ENCODE measurements at regions not wholly inside any gene's neighbourhood (a gene's known extent, or its start where the extent isn't known, plus 50 kb on each side); places are given as distances from the start of the nearest gene placed in this dataset.

- DNase-seq: no peak
- Histone ChIP-seq H3K4me2 (ENCODE audit: unreplicated experiment) (no peak overlapping the region), H2AFZ (no peak overlapping the region), H3K4me3 (no peak overlapping the region), H3K9me2 (ENCODE audit: insufficient read depth) (no peaks in the 10 kb centered on the region), H3K4me1 (ENCODE audit: insufficient read depth) (no peaks in the 10 kb centered on the region), H4K20me1 (ENCODE audit: insufficient read depth) (no peaks in the 10 kb centered on the region), H3F3A (ENCODE audit: insufficient read depth) (no peaks in the 10 kb centered on the region), H3K9me3 (ENCODE audit: low read depth) (no peaks in the 10 kb centered on the region), H3K79me2 (ENCODE audit: insufficient read depth) (no peaks in the 10 kb centered on the region), H3K9ac (no peak overlapping the region), H3K27me3 (replicated peaks; ENCODE audit: insufficient read depth) (no peaks in the 10 kb centered on the region; the same call in 1 of the 2 replicates), H3K27ac (no peak overlapping the region), H3K36me3 (ENCODE audit: low read depth) (no peaks in the 10 kb centered on the region)
- no peak for TF ChIP-seq EZH2phosphoT487 (IDR thresholded peaks at IDR 0.05; ENCODE audit: insufficient read depth, low read depth)
- no peak for TF ChIP-seq EZH2 (IDR thresholded peaks at IDR 0.05; ENCODE audit: insufficient read depth, poor library complexity, severe bottlenecking)
- in situ Hi-C loops (cut with MboI): no loop called here
These were observed 244.4 kb upstream of the ADRA1B start for GRCh38 chr5:159671886-159672285.

GRCh38 chr5:159673538-159673937, 242.7 kb upstream of the ADRA1B start:
- H3K27me3 ChIP-seq (replicated peaks; ENCODE audit: insufficient read depth): no peaks in the 10 kb centered on the region; the same call in 1 of the 2 replicates
- H3K4me3 ChIP-seq: no peak overlapping the region
- H2AFZ ChIP-seq: no peak overlapping the region
- no peak for TF ChIP-seq EZH2phosphoT487 (IDR thresholded peaks at IDR 0.05; ENCODE audit: insufficient read depth, low read depth)
- TF ChIP-seq EZH2 (IDR thresholded peaks at IDR 0.05; ENCODE audit: insufficient read depth, poor library complexity, severe bottlenecking): no peak
- H3K9me3 ChIP-seq (ENCODE audit: low read depth): no peaks in the 10 kb centered on the region
- H3K9me2 ChIP-seq (ENCODE audit: insufficient read depth): no peaks in the 10 kb centered on the region
- no peak overlapping the region for H3K4me2 ChIP-seq (ENCODE audit: unreplicated experiment)
- H3F3A ChIP-seq (ENCODE audit: insufficient read depth): no peaks in the 10 kb centered on the region
- WGBS, 2 experiments (ENCODE audit: low coverage in 1 of 2, low lambda C conversion rate in 2 of 2, missing lambda C conversion rate in 2 of 2): 43 to 47% methylated on average over 2 of the region's 2 CpGs
- DNase-seq: no peak
- H3K79me2 ChIP-seq (ENCODE audit: insufficient read depth): no peaks in the 10 kb centered on the region
- H4K20me1 ChIP-seq (ENCODE audit: insufficient read depth): no peaks in the 10 kb centered on the region
- H3K36me3 ChIP-seq (ENCODE audit: low read depth): no peaks in the 10 kb centered on the region
- no peak overlapping the region for H3K27ac ChIP-seq
- no peak overlapping the region for H3K9ac ChIP-seq
- H3K4me1 ChIP-seq (ENCODE audit: insufficient read depth): no peaks in the 10 kb centered on the region
- in situ Hi-C loops (cut with MboI): no loop called here

GRCh38 chr5:159678657-159679392, 237.5 kb upstream of the ADRA1B start:
- 0% methylated on average over 1 of the region's 1 CpG for WGBS, 2 experiments (ENCODE audit: low coverage in 1 of 2, low lambda C conversion rate in 2 of 2, missing lambda C conversion rate in 2 of 2)
- Histone ChIP-seq H3K27ac (no peak overlapping the region), H3F3A (ENCODE audit: insufficient read depth) (no peaks in the 10 kb centered on the region), H3K36me3 (ENCODE audit: low read depth) (no peaks in the 10 kb centered on the region), H3K9me3 (ENCODE audit: low read depth) (no peaks in the 10 kb centered on the region), H3K4me1 (ENCODE audit: insufficient read depth) (no peaks in the 10 kb centered on the region), H3K9ac (no peak overlapping the region), H3K4me2 (ENCODE audit: unreplicated experiment) (no peak overlapping the region), H3K79me2 (ENCODE audit: insufficient read depth) (no peaks in the 10 kb centered on the region), H2AFZ (no peak overlapping the region), H3K4me3 (no peak overlapping the region), H4K20me1 (ENCODE audit: insufficient read depth) (no peaks in the 10 kb centered on the region), H3K27me3 (replicated peaks; ENCODE audit: insufficient read depth) (no peaks in the 10 kb centered on the region; the same call in 1 of the 2 replicates), H3K9me2 (ENCODE audit: insufficient read depth) (no peaks in the 10 kb centered on the region)
- TF ChIP-seq EZH2phosphoT487 (IDR thresholded peaks at IDR 0.05; ENCODE audit: insufficient read depth, low read depth) (no peak), EZH2 (IDR thresholded peaks at IDR 0.05; ENCODE audit: insufficient read depth, poor library complexity, severe bottlenecking) (no peak)
- in situ Hi-C loops (cut with MboI): no loop called here
- DNase-seq: no peak

- TF ChIP-seq EZH2 (IDR thresholded peaks at IDR 0.05; ENCODE audit: insufficient read depth, poor library complexity, severe bottlenecking): no peak
- no peak for TF ChIP-seq EZH2phosphoT487 (IDR thresholded peaks at IDR 0.05; ENCODE audit: insufficient read depth, low read depth)
- Histone ChIP-seq H2AFZ (no peak overlapping the region), H3F3A (ENCODE audit: insufficient read depth) (no peaks in the 10 kb centered on the region), H3K9ac (no peak overlapping the region), H3K36me3 (ENCODE audit: low read depth) (no peaks in the 10 kb centered on the region), H3K79me2 (ENCODE audit: insufficient read depth) (no peaks in the 10 kb centered on the region), H3K4me1 (ENCODE audit: insufficient read depth) (no peaks in the 10 kb centered on the region), H3K9me2 (ENCODE audit: insufficient read depth) (no peaks in the 10 kb centered on the region), H3K27ac (no peak overlapping the region), H4K20me1 (ENCODE audit: insufficient read depth) (no peaks in the 10 kb centered on the region), H3K4me3 (no peak overlapping the region), H3K4me2 (ENCODE audit: unreplicated experiment) (no peak overlapping the region), H3K27me3 (replicated peaks; ENCODE audit: insufficient read depth) (no peaks in the 10 kb centered on the region), H3K9me3 (ENCODE audit: low read depth) (no peaks in the 10 kb centered on the region)
- in situ Hi-C loops (cut with MboI): no loop called here
- WGBS, 2 experiments (ENCODE audit: low coverage in 1 of 2, low lambda C conversion rate in 2 of 2, missing lambda C conversion rate in 2 of 2): 15 to 17% methylated on average over 3 of the region's 3 CpGs
- DNase-seq: no peak
These were observed 236.2 kb upstream of the ADRA1B start for GRCh38 chr5:159680095-159680494.

- in situ Hi-C loops (cut with MboI): no loop called here
- no peak for TF ChIP-seq EZH2 (IDR thresholded peaks at IDR 0.05; ENCODE audit: insufficient read depth, poor library complexity, severe bottlenecking)
- no peak for TF ChIP-seq EZH2phosphoT487 (IDR thresholded peaks at IDR 0.05; ENCODE audit: insufficient read depth, low read depth)
These were observed 234.6 kb upstream of the ADRA1B start for GRCh38 chr5:159681661-159682060.

More at GRCh38 chr5:159681661-159682060, 234.6 kb upstream of the ADRA1B start:
- H3K36me3 ChIP-seq (ENCODE audit: low read depth): no peaks in the 10 kb centered on the region
- H3K79me2 ChIP-seq (ENCODE audit: insufficient read depth): no peaks in the 10 kb centered on the region
- H4K20me1 ChIP-seq (ENCODE audit: insufficient read depth): no peaks in the 10 kb centered on the region
- no peak overlapping the region for H3K4me3 ChIP-seq
- DNase-seq: no peak
- H2AFZ ChIP-seq: no peak overlapping the region
- no peak overlapping the region for H3K9ac ChIP-seq
- no peaks in the 10 kb centered on the region for H3K4me1 ChIP-seq (ENCODE audit: insufficient read depth)
- H3K27ac ChIP-seq: no peak overlapping the region
- no peak overlapping the region for H3K4me2 ChIP-seq (ENCODE audit: unreplicated experiment)
- H3K9me3 ChIP-seq (ENCODE audit: low read depth): no peaks in the 10 kb centered on the region
- no peaks in the 10 kb centered on the region for H3F3A ChIP-seq (ENCODE audit: insufficient read depth)
- H3K27me3 ChIP-seq (replicated peaks; ENCODE audit: insufficient read depth): no peaks in the 10 kb centered on the region
- H3K9me2 ChIP-seq (ENCODE audit: insufficient read depth): no peaks in the 10 kb centered on the region

Measured in GM23248 (cell line).